ENCODE measurements at regions not wholly inside any gene's neighbourhood (a gene's known extent, or its start where the extent isn't known, plus 50 kb on each side); places are given as distances from the start of the nearest gene placed in this dataset.

GRCh38 chr4:56200275-56200674 is 187.0 kb downstream of the AASDH start:
- DNase-seq: no peak

GRCh38 chr4:56198265-56198664 is 189.0 kb downstream of the AASDH start:
- DNase-seq: no peak

- DNase-seq: no peak
Measured at GRCh38 chr4:56197387-56197786, 189.9 kb downstream of the AASDH start.

- DNase-seq: no peak
Measured at GRCh38 chr4:56195025-56195424, 192.3 kb downstream of the AASDH start.

GRCh38 chr4:56191534-56191933 is 195.8 kb downstream of the AASDH start:
- no peak for DNase-seq

- no peak for DNase-seq
Measured at GRCh38 chr4:56187688-56188087, 199.6 kb downstream of the AASDH start.

- no peak for DNase-seq
Measured at GRCh38 chr4:56186808-56187523, 200.3 kb downstream of the AASDH start.

GRCh38 chr4:56185901-56186300 is 201.4 kb downstream of the AASDH start:
- DNase-seq: no peak

- no peak for DNase-seq
Measured at GRCh38 chr4:56184214-56184613, 203.1 kb downstream of the AASDH start.

GRCh38 chr4:56183344-56183959 is 203.8 kb downstream of the AASDH start:
- DNase-seq: no peak

GRCh38 chr4:56182356-56182755 is 204.9 kb downstream of the AASDH start:
- no peak for DNase-seq

- peak in 1 of 5 donors; percentile 59 for DNase-seq
Measured at GRCh38 chr4:56181140-56181953, 205.9 kb downstream of the AASDH start.

GRCh38 chr4:56169061-56169460 is 218.2 kb downstream of the AASDH start:
- no peak for DNase-seq

- no peak for DNase-seq
Measured at GRCh38 chr4:56164907-56165306, 216.2 kb downstream of the CEP135 start.

GRCh38 chr4:56160636-56161035 is 211.9 kb downstream of the CEP135 start:
- no peak for DNase-seq

- no peak for DNase-seq
Measured at GRCh38 chr4:56158483-56158882, 209.7 kb downstream of the CEP135 start.

GRCh38 chr4:56156141-56156540 is 207.4 kb downstream of the CEP135 start:
- no peak for DNase-seq

GRCh38 chr4:56155432-56155831 is 206.7 kb downstream of the CEP135 start:
- DNase-seq: no peak

GRCh38 chr4:56149591-56149990 is 200.8 kb downstream of the CEP135 start:
- DNase-seq: no peak

- no peak for DNase-seq
Measured at GRCh38 chr4:56148428-56148827, 199.7 kb downstream of the CEP135 start.

GRCh38 chr4:56147371-56147770 is 198.6 kb downstream of the CEP135 start:
- DNase-seq: no peak

- no peak for DNase-seq
Measured at GRCh38 chr4:56146956-56147355, 198.2 kb downstream of the CEP135 start.

- DNase-seq: no peak
Measured at GRCh38 chr4:56142088-56142487, 193.3 kb downstream of the CEP135 start.
